ENCODE measurements at regions not wholly inside any gene's neighbourhood (a gene's known extent, or its start where the extent isn't known, plus 50 kb on each side); places are given as distances from the start of the nearest gene placed in this dataset.

DNA sequence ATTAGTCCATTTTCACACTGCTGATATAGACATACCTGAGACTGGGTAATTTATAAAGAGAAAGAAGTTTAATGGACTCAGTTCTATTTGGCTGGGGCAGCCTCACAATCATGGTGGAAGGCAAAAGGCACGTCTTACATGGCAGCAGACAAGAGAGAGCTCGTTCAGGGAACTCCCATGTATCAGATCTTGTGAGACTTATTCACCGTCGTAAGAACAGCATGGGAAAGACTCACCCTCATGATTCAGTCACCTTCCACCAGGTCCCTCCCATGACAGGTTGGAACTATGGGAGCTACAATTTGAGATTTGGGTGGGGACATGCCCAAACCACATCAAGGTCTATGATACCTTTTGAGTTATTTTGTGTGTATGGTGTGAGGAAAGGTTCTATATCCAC lies 66.9 kb downstream of the METRNL start (continued):
- TF ChIP-seq, protein P1, sequence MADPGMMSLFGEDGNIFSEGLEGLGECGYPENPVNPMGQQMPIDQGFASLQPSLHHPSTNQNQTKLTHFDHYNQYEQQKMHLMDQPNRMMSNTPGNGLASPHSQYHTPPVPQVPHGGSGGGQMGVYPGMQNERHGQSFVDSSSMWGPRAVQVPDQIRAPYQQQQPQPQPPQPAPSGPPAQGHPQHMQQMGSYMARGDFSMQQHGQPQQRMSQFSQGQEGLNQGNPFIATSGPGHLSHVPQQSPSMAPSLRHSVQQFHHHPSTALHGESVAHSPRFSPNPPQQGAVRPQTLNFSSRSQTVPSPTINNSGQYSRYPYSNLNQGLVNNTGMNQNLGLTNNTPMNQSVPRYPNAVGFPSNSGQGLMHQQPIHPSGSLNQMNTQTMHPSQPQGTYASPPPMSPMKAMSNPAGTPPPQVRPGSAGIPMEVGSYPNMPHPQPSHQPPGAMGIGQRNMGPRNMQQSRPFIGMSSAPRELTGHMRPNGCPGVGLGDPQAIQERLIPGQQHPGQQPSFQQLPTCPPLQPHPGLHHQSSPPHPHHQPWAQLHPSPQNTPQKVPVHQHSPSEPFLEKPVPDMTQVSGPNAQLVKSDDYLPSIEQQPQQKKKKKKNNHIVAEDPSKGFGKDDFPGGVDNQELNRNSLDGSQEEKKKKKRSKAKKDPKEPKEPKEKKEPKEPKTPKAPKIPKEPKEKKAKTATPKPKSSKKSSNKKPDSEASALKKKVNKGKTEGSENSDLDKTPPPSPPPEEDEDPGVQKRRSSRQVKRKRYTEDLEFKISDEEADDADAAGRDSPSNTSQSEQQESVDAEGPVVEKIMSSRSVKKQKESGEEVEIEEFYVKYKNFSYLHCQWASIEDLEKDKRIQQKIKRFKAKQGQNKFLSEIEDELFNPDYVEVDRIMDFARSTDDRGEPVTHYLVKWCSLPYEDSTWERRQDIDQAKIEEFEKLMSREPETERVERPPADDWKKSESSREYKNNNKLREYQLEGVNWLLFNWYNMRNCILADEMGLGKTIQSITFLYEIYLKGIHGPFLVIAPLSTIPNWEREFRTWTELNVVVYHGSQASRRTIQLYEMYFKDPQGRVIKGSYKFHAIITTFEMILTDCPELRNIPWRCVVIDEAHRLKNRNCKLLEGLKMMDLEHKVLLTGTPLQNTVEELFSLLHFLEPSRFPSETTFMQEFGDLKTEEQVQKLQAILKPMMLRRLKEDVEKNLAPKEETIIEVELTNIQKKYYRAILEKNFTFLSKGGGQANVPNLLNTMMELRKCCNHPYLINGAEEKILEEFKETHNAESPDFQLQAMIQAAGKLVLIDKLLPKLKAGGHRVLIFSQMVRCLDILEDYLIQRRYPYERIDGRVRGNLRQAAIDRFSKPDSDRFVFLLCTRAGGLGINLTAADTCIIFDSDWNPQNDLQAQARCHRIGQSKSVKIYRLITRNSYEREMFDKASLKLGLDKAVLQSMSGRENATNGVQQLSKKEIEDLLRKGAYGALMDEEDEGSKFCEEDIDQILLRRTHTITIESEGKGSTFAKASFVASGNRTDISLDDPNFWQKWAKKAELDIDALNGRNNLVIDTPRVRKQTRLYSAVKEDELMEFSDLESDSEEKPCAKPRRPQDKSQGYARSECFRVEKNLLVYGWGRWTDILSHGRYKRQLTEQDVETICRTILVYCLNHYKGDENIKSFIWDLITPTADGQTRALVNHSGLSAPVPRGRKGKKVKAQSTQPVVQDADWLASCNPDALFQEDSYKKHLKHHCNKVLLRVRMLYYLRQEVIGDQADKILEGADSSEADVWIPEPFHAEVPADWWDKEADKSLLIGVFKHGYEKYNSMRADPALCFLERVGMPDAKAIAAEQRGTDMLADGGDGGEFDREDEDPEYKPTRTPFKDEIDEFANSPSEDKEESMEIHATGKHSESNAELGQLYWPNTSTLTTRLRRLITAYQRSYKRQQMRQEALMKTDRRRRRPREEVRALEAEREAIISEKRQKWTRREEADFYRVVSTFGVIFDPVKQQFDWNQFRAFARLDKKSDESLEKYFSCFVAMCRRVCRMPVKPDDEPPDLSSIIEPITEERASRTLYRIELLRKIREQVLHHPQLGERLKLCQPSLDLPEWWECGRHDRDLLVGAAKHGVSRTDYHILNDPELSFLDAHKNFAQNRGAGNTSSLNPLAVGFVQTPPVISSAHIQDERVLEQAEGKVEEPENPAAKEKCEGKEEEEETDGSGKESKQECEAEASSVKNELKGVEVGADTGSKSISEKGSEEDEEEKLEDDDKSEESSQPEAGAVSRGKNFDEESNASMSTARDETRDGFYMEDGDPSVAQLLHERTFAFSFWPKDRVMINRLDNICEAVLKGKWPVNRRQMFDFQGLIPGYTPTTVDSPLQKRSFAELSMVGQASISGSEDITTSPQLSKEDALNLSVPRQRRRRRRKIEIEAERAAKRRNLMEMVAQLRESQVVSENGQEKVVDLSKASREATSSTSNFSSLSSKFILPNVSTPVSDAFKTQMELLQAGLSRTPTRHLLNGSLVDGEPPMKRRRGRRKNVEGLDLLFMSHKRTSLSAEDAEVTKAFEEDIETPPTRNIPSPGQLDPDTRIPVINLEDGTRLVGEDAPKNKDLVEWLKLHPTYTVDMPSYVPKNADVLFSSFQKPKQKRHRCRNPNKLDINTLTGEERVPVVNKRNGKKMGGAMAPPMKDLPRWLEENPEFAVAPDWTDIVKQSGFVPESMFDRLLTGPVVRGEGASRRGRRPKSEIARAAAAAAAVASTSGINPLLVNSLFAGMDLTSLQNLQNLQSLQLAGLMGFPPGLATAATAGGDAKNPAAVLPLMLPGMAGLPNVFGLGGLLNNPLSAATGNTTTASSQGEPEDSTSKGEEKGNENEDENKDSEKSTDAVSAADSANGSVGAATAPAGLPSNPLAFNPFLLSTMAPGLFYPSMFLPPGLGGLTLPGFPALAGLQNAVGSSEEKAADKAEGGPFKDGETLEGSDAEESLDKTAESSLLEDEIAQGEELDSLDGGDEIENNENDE (IDR thresholded peaks at IDR 0.05; ENCODE audit: insufficient replicate concordance, low read length) = no peak
- no peak for TF ChIP-seq TAF1 (IDR thresholded peaks at IDR 0.05; ENCODE audit: low read depth, low read length)
- no peak for TF ChIP-seq RXRA (IDR thresholded peaks at IDR 0.05; ENCODE audit: insufficient read depth, low read depth, low read length)
- no peak for TF ChIP-seq BRCA1 (IDR thresholded peaks at IDR 0.05; ENCODE audit: low read depth, low read length)
- no peak for TF ChIP-seq TBP (IDR thresholded peaks at IDR 0.05; ENCODE audit: low read depth, low read length)
- no peak for TF ChIP-seq BCL11A (IDR thresholded peaks at IDR 0.05; ENCODE audit: low read depth in 2 of 2, low read length in 2 of 2)
- no peak for TF ChIP-seq CEBPB (IDR thresholded peaks at IDR 0.05; ENCODE audit: low read depth, low read length)
- TF ChIP-seq, protein P2, sequence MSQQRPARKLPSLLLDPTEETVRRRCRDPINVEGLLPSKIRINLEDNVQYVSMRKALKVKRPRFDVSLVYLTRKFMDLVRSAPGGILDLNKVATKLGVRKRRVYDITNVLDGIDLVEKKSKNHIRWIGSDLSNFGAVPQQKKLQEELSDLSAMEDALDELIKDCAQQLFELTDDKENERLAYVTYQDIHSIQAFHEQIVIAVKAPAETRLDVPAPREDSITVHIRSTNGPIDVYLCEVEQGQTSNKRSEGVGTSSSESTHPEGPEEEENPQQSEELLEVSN (IDR thresholded peaks at IDR 0.05) = no peak
- TF ChIP-seq, protein P3, sequence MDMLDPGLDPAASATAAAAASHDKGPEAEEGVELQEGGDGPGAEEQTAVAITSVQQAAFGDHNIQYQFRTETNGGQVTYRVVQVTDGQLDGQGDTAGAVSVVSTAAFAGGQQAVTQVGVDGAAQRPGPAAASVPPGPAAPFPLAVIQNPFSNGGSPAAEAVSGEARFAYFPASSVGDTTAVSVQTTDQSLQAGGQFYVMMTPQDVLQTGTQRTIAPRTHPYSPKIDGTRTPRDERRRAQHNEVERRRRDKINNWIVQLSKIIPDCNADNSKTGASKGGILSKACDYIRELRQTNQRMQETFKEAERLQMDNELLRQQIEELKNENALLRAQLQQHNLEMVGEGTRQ (IDR thresholded peaks at IDR 0.05; ENCODE audit: low read length) = no peak
